T-cell (primary cell): ENCODE measurements at regions not wholly inside any gene's neighbourhood (a gene's known extent, or its start where the extent isn't known, plus 50 kb on each side); places are given as distances from the start of the nearest gene placed in this dataset.

ENCODE experiments used
- ATAC-seq, 4 experiments: fragments of 200-7000 bp in 3 of 4; fragments of 150-1000 bp in 1 of 4; cut with Tn5 transposase; replicated peaks in 1 of 4; 1 replicate in 3 of 4; 2 replicates in 1 of 4; pipeline ENCODE4 v1.10.0; 2021; ENCODE audit warnings: moderate library complexity in 3 of 4, mild to moderate bottlenecking in 2 of 4, moderate number of reproducible peaks in 1 of 4
- CTCF ChIA-PET, 2 donors: fragments of 300-600 bp; sonication (Branson Sonifier 250); formaldehyde crosslinking; loops; one replicate each; lab custom pipeline; 2022; ENCODE audit warnings: antibody characterized with exemption in 2 of 2; lab: Charles Lee
- POLR2A ChIA-PET, 2 donors: fragments of 300-600 bp; sonication (Branson Sonifier 250); formaldehyde crosslinking; loops; one replicate each; lab custom pipeline; 2022; ENCODE audit warnings: antibody characterized with exemption in 2 of 2; lab: Charles Lee
- DNase-seq, 35 experiments: peaks; one replicate each; pipeline versions ENCODE4 v3.0.0 to v3.0.0-alpha.2; 2013 to 2023
- H3K27ac ChIP-seq: one replicate; pipeline ENCODE4 v1.5.1; 2013; ENCODE audit warnings: low read length
- H3K27me3 ChIP-seq, 2 experiments: replicated peaks in 1 of 2; 1 replicate in 1 of 2; 2 replicates in 1 of 2; pipeline versions ENCODE4 v1.6.1 to v1.7.0; 2013; ENCODE audit warnings: low read length in 1 of 2, mixed read lengths in 1 of 2; ENCODE audit not compliant: control insufficient read depth in 2 of 2, insufficient read depth in 2 of 2; ENCODE audit errors: extremely low read depth in 1 of 2
- H3K36me3 ChIP-seq, 2 donors: 1 replicate in 1 of 2; 2 replicates in 1 of 2; pipeline versions ENCODE4 v1.6.1 to v1.7.0; 2013; ENCODE audit warnings: low read length in 1 of 2; ENCODE audit not compliant: control insufficient read depth in 2 of 2, insufficient read depth in 1 of 2; ENCODE audit errors: extremely low read depth in 1 of 2
- H3K4me1 ChIP-seq, 2 experiments: 1 replicate in 1 of 2; 2 replicates in 1 of 2; pipeline versions ENCODE4 v1.6.1 to v1.7.0; 2013; ENCODE audit warnings: low read length in 2 of 2, mixed read lengths in 1 of 2; ENCODE audit not compliant: insufficient read depth in 2 of 2, control insufficient read depth in 1 of 2; ENCODE audit errors: extremely low read depth in 1 of 2
- H3K4me3 ChIP-seq, 2 donors: 1 replicate in 1 of 2; 2 replicates in 1 of 2; pipeline versions ENCODE4 v1.5.1 to v1.7.0; 2013; ENCODE audit warnings: mild to moderate bottlenecking in 2 of 2, low read length in 1 of 2, moderate library complexity in 1 of 2; ENCODE audit not compliant: control insufficient read depth in 1 of 2; ENCODE audit errors: extremely low read depth in 1 of 2
- H3K9me3 ChIP-seq: 2 replicates; pipeline ENCODE4 v1.7.0; 2013
- H3K27ac Mint-ChIP-seq, 2 donors: one replicate each; pipeline ENCODE4 v1.8.0; 2020 to 2021; ENCODE audit warnings: mild to moderate bottlenecking in 2 of 2, mixed read lengths in 2 of 2
- H3K27me3 Mint-ChIP-seq, 2 donors: one replicate each; pipeline ENCODE4 v1.8.0; 2021 to 2022; ENCODE audit warnings: mixed read lengths in 2 of 2
- H3K36me3 Mint-ChIP-seq: one replicate; pipeline ENCODE4 v1.8.0; 2021; ENCODE audit warnings: mixed read lengths
- H3K4me1 Mint-ChIP-seq, 3 donors: one replicate each; pipeline ENCODE4 v1.8.0; 2020 to 2022; ENCODE audit warnings: mixed read lengths in 3 of 3, mild to moderate bottlenecking in 1 of 3
- H3K4me3 Mint-ChIP-seq, 3 donors: one replicate each; pipeline ENCODE4 v1.8.0; 2020 to 2022; ENCODE audit warnings: mild to moderate bottlenecking in 3 of 3, mixed read lengths in 3 of 3, moderate library complexity in 3 of 3
- H3K9me3 Mint-ChIP-seq, 3 donors: one replicate each; pipeline ENCODE4 v1.8.0; 2020 to 2022; ENCODE audit warnings: mixed read lengths in 3 of 3
- WGBS: methylation state at CpG from one replicate; pipeline ENCODE4 v1.1.5; 2013; ENCODE audit warnings: missing lambda C conversion rate; ENCODE audit not compliant: insufficient coverage; 5-methylcytosine and 5-hydroxymethylcytosine counted together

GRCh38 chr16:9469512-9469911 lies 378.1 kb downstream of the HAPSTR1 start:
- no peak for DNase-seq
- H3K27me3 Mint-ChIP-seq, result no peaks in the 10 kb centered on the region
- no peaks in the 10 kb centered on the region for H3K36me3 ChIP-seq
- no peaks in the 10 kb centered on the region for H3K4me1 Mint-ChIP-seq
- POLR2A ChIA-PET, result interaction anchor here in 1 of 2 donors (0.5 kb wide), 1 partner anchor 329 kb away, joined by 3 read pairs; no protein-coding TSS in a partner anchor
- H3K4me3 Mint-ChIP-seq, result no peak overlapping the region
- no peaks in the 10 kb centered on the region for H3K36me3 Mint-ChIP-seq
- no peak overlapping the region for H3K27ac ChIP-seq
- H3K4me1 ChIP-seq, result no peaks in the 10 kb centered on the region
- ATAC-seq, result no peak
- H3K9me3 ChIP-seq, result peaks cover 3% of the 10 kb centered on the region
- no peaks in the 10 kb centered on the region for H3K27me3 ChIP-seq
- no peak overlapping the region for H3K4me3 ChIP-seq
- no peak overlapping the region for H3K27ac Mint-ChIP-seq
- CTCF ChIA-PET, result no interaction called here
- H3K9me3 Mint-ChIP-seq, result peaks cover 3 to 15% (median 11%) of the 10 kb centered on the region in 3 donors

- DNase-seq (no peak), ATAC-seq (no peak)
- peaks cover 3 to 8% (median 8%) of the 10 kb centered on the region in 3 donors for H3K9me3 Mint-ChIP-seq
- no peaks in the 10 kb centered on the region for H3K27me3 Mint-ChIP-seq
- no peak overlapping the region for H3K27ac Mint-ChIP-seq
- no peaks in the 10 kb centered on the region for H3K4me1 Mint-ChIP-seq
- no peaks in the 10 kb centered on the region for H3K36me3 ChIP-seq
- ChIA-PET POLR2A (no interaction called here), CTCF (no interaction called here)
- H3K4me1 ChIP-seq, result no peaks in the 10 kb centered on the region
- no peak overlapping the region for H3K4me3 Mint-ChIP-seq
- no peaks in the 10 kb centered on the region for H3K36me3 Mint-ChIP-seq
- H3K27me3 ChIP-seq, result peaks cover 0 to 3% of the 10 kb centered on the region in 2 experiments
- no peak overlapping the region for H3K27ac ChIP-seq
- H3K9me3 ChIP-seq, result no peaks in the 10 kb centered on the region
- H3K4me3 ChIP-seq, result no peak overlapping the region
- WGBS, result no CpG with 5 or more reads among the region's 3 CpGs
Observed at GRCh38 chr16:9476744-9477143, 385.3 kb downstream of the HAPSTR1 start.

GRCh38 chr16:9479008-9479407 lies 387.6 kb downstream of the HAPSTR1 start:
- DNase-seq (no peak), ATAC-seq (no peak)
- Histone ChIP-seq H3K4me3 (no peak overlapping the region), H3K36me3 (no peaks in the 10 kb centered on the region), H3K27me3 (peaks cover 0 to 4% of the 10 kb centered on the region in 2 experiments), H3K9me3 (no peaks in the 10 kb centered on the region), H3K27ac (no peak overlapping the region), H3K4me1 (no peaks in the 10 kb centered on the region)
- H3K27me3 Mint-ChIP-seq, result no peaks in the 10 kb centered on the region
- no CpG with 5 or more reads among the region's 2 CpGs for WGBS
- no peak overlapping the region for H3K4me3 Mint-ChIP-seq
- CTCF ChIA-PET, result no interaction called here
- H3K4me1 Mint-ChIP-seq, result no peaks in the 10 kb centered on the region
- POLR2A ChIA-PET, result no interaction called here
- no peak overlapping the region for H3K27ac Mint-ChIP-seq
- peaks cover 0 to 4% (median 4%) of the 10 kb centered on the region in 3 donors for H3K9me3 Mint-ChIP-seq
- no peaks in the 10 kb centered on the region for H3K36me3 Mint-ChIP-seq

- Mint-ChIP-seq H3K4me3 (no peak overlapping the region), H3K27ac (no peak overlapping the region), H3K27me3 (no peaks in the 10 kb centered on the region), H3K36me3 (no peaks in the 10 kb centered on the region), H3K4me1 (no peaks in the 10 kb centered on the region), H3K9me3 (peaks cover 0 to 4% (median 0%) of the 10 kb centered on the region in 3 donors)
- ChIA-PET CTCF (no interaction called here), POLR2A (no interaction called here)
- H3K4me3 ChIP-seq, result no peak overlapping the region
- H3K36me3 ChIP-seq, result no peaks in the 10 kb centered on the region
- peaks cover 0 to 4% of the 10 kb centered on the region in 2 experiments for H3K27me3 ChIP-seq
- H3K4me1 ChIP-seq, result no peaks in the 10 kb centered on the region
- H3K9me3 ChIP-seq, result no peaks in the 10 kb centered on the region
- ATAC-seq (no peak), DNase-seq (no peak)
- H3K27ac ChIP-seq, result no peak overlapping the region
- WGBS, result 50% methylated on average over 1 of the region's 3 CpGs
Observed at GRCh38 chr16:9480503-9480902, 389.1 kb downstream of the HAPSTR1 start.

- Histone ChIP-seq H3K4me3 (no peak overlapping the region), H3K27me3 (peaks cover 0 to 4% of the 10 kb centered on the region in 2 experiments), H3K4me1 (no peaks in the 10 kb centered on the region), H3K9me3 (no peaks in the 10 kb centered on the region), H3K36me3 (no peaks in the 10 kb centered on the region), H3K27ac (no peak overlapping the region)
- ChIA-PET CTCF (no interaction called here), POLR2A (no interaction called here)
- Mint-ChIP-seq H3K27me3 (no peaks in the 10 kb centered on the region), H3K4me3 (no peak overlapping the region), H3K4me1 (no peaks in the 10 kb centered on the region), H3K27ac (no peak overlapping the region), H3K36me3 (no peaks in the 10 kb centered on the region), H3K9me3 (peaks cover 0 to 4% (median 0%) of the 10 kb centered on the region in 3 donors)
- WGBS, result 74% methylated on average over 11 of the region's 18 CpGs
- no peak for DNase-seq
- ATAC-seq, result no peak
Observed at GRCh38 chr16:9481747-9482730, 390.6 kb downstream of the HAPSTR1 start.

- Mint-ChIP-seq H3K4me1 (no peaks in the 10 kb centered on the region), H3K27me3 (no peaks in the 10 kb centered on the region), H3K9me3 (peaks cover 0 to 4% (median 0%) of the 10 kb centered on the region in 3 donors), H3K36me3 (no peaks in the 10 kb centered on the region), H3K4me3 (no peak overlapping the region), H3K27ac (no peak overlapping the region)
- POLR2A ChIA-PET, result interaction anchor here in 1 of 2 donors (0.6 kb wide), 1 partner anchor 120 kb away, joined by 5 read pairs; no protein-coding TSS in a partner anchor
- Histone ChIP-seq H3K9me3 (no peaks in the 10 kb centered on the region), H3K27ac (no peak overlapping the region), H3K4me3 (no peak overlapping the region), H3K36me3 (no peaks in the 10 kb centered on the region), H3K27me3 (peaks cover 0 to 4% of the 10 kb centered on the region in 2 experiments), H3K4me1 (no peaks in the 10 kb centered on the region)
- ATAC-seq, result no peak
- 43% methylated on average over 3 of the region's 3 CpGs for WGBS
- no peak for DNase-seq
- CTCF ChIA-PET, result no interaction called here
Observed at GRCh38 chr16:9484426-9484825, 393.0 kb downstream of the HAPSTR1 start.
